Mesenchymal stem cell (in vitro differentiated cells and primary cell): ENCODE measurements at regions not wholly inside any gene's neighbourhood (a gene's known extent, or its start where the extent isn't known, plus 50 kb on each side); places are given as distances from the start of the nearest gene placed in this dataset.

ENCODE experiments used
- DNase-seq: peaks from one replicate; pipeline ENCODE4 v3.0.0-alpha.2; 2013
- H2AFZ ChIP-seq: one replicate; pipeline ENCODE4 v1.6.1; 2013; ENCODE audit warnings: low read depth, mild to moderate bottlenecking, control low read depth, inconsistent platforms, low read length, moderate library complexity
- H2AK5ac ChIP-seq: 2 replicates; pipeline ENCODE4 v1.6.1; 2013; ENCODE audit warnings: low read length, moderate library complexity, mild to moderate bottlenecking, inconsistent platforms; ENCODE audit not compliant: severe bottlenecking
- H2BK120ac ChIP-seq: one replicate; pipeline ENCODE4 v1.6.1; 2013; ENCODE audit warnings: low read depth, mild to moderate bottlenecking, inconsistent platforms, low read length, moderate library complexity
- H2BK12ac ChIP-seq, 2 experiments: one replicate each; pipeline ENCODE4 v1.6.1; 2013; ENCODE audit warnings: inconsistent platforms in 2 of 2, low read length in 2 of 2, mild to moderate bottlenecking in 2 of 2, moderate library complexity in 2 of 2, control low read depth in 1 of 2
- H2BK15ac ChIP-seq: one replicate; pipeline ENCODE4 v1.6.1; 2013; ENCODE audit warnings: mild to moderate bottlenecking, low read depth, inconsistent platforms; ENCODE audit not compliant: poor library complexity, severe bottlenecking
- H2BK5ac ChIP-seq: 2 replicates; pipeline ENCODE4 v1.6.1; 2013; ENCODE audit warnings: low read depth, mild to moderate bottlenecking, low read length, control low read depth, inconsistent platforms; ENCODE audit not compliant: poor library complexity, severe bottlenecking
- H3K14ac ChIP-seq, 2 experiments: one replicate each; pipeline ENCODE4 v1.6.1; 2013; ENCODE audit warnings: inconsistent platforms in 2 of 2, low read length in 2 of 2, control low read depth in 1 of 2, mild to moderate bottlenecking in 1 of 2, moderate library complexity in 1 of 2
- H3K18ac ChIP-seq, 2 experiments: one replicate each; pipeline ENCODE4 v1.6.1; 2013; ENCODE audit warnings: inconsistent platforms in 2 of 2, low read length in 2 of 2, control low read depth in 1 of 2, low read depth in 1 of 2, mild to moderate bottlenecking in 1 of 2
- H3K23ac ChIP-seq, 2 experiments: one replicate each; pipeline ENCODE4 v1.6.1; 2013; ENCODE audit warnings: inconsistent platforms in 2 of 2, low read length in 2 of 2, mild to moderate bottlenecking in 2 of 2, moderate library complexity in 2 of 2, control low read depth in 1 of 2
- H3K27ac ChIP-seq: 2 replicates; pipeline ENCODE4 v1.5.1; 2013; ENCODE audit warnings: mild to moderate bottlenecking, moderate library complexity, low read length, control low read depth, inconsistent platforms; ENCODE audit not compliant: poor library complexity, severe bottlenecking
- H3K27me3 ChIP-seq, 2 experiments: 2 replicates each; pipeline versions ENCODE4 v1.6.1 to v1.7.0; 2013; ENCODE audit warnings: low read length in 2 of 2, mild to moderate bottlenecking in 2 of 2, moderate library complexity in 2 of 2, control low read depth in 1 of 2, inconsistent platforms in 1 of 2; ENCODE audit not compliant: control insufficient read depth in 1 of 2, insufficient read depth in 1 of 2
- H3K36me3 ChIP-seq, 2 experiments: 2 replicates each; pipeline versions ENCODE4 v1.6.1 to v1.7.0; 2013; ENCODE audit warnings: low read length in 2 of 2, control low read depth in 1 of 2, inconsistent platforms in 1 of 2, low read depth in 1 of 2, mild to moderate bottlenecking in 1 of 2; ENCODE audit not compliant: insufficient read depth in 2 of 2, control insufficient read depth in 1 of 2
- H3K4ac ChIP-seq, 2 experiments: one replicate each; pipeline ENCODE4 v1.6.1; 2013; ENCODE audit warnings: inconsistent platforms in 2 of 2, low read length in 2 of 2, mild to moderate bottlenecking in 2 of 2, moderate library complexity in 2 of 2, control low read depth in 1 of 2, low read depth in 1 of 2
- H3K4me1 ChIP-seq: 2 replicates; pipeline ENCODE4 v1.6.1; 2013; ENCODE audit warnings: low read depth, low read length, control low read depth; ENCODE audit not compliant: control insufficient read depth, insufficient read depth
- H3K4me2 ChIP-seq: 2 replicates; pipeline ENCODE4 v1.6.1; 2013; ENCODE audit warnings: low read length, mild to moderate bottlenecking, inconsistent platforms; ENCODE audit not compliant: poor library complexity, severe bottlenecking
- H3K4me3 ChIP-seq, 2 experiments: 2 replicates each; pipeline versions ENCODE4 v1.5.1 to v1.7.0; 2013; ENCODE audit warnings: low read length in 2 of 2, mild to moderate bottlenecking in 2 of 2, control low read depth in 1 of 2, low read depth in 1 of 2; ENCODE audit not compliant: insufficient read depth in 1 of 2
- H3K79me1 ChIP-seq: replicated peaks from 2 replicates; pipeline ENCODE4 v1.6.1; 2013; ENCODE audit warnings: mild to moderate bottlenecking, control low read depth, low read length, inconsistent platforms; ENCODE audit not compliant: poor library complexity, severe bottlenecking
- H3K9ac ChIP-seq: 2 replicates; pipeline ENCODE4 v1.7.0; 2013; ENCODE audit warnings: mild to moderate bottlenecking, low read length, moderate library complexity
- H3K9me3 ChIP-seq: 2 replicates; pipeline ENCODE4 v1.7.0; 2013; ENCODE audit warnings: mild to moderate bottlenecking, low read length; ENCODE audit not compliant: control insufficient read depth
- H4K8ac ChIP-seq: one replicate; pipeline ENCODE4 v1.6.1; 2013; ENCODE audit warnings: inconsistent platforms, mild to moderate bottlenecking, low read length, moderate library complexity
- H4K91ac ChIP-seq: one replicate; pipeline ENCODE4 v1.6.1; 2013; ENCODE audit warnings: mild to moderate bottlenecking, low read length, inconsistent platforms
- WGBS: methylation state at CpG from one replicate; pipeline ENCODE4 v1.1.7; 2013; ENCODE audit warnings: mixed read lengths; 5-methylcytosine and 5-hydroxymethylcytosine counted together

GRCh38 chr20:52837378-52837777 lies 134.8 kb upstream of the TSHZ2 start:
- no peak overlapping the region for H3K14ac ChIP-seq
- H3K4me1 ChIP-seq, result no peaks in the 10 kb centered on the region
- H3K36me3 ChIP-seq, result no peaks in the 10 kb centered on the region
- H3K27me3 ChIP-seq, result no peaks in the 10 kb centered on the region
- WGBS, result 37% methylated on average over 4 of the region's 4 CpGs
- no peak overlapping the region for H2BK120ac ChIP-seq
- no peak overlapping the region for H3K18ac ChIP-seq
- no peak overlapping the region for H3K27ac ChIP-seq
- no peak overlapping the region for H2BK5ac ChIP-seq
- H4K8ac ChIP-seq, result no peak overlapping the region
- H2BK12ac ChIP-seq, result no peak overlapping the region
- H4K91ac ChIP-seq, result no peak overlapping the region
- H3K9ac ChIP-seq, result no peak overlapping the region
- no peak overlapping the region for H3K4me2 ChIP-seq
- H3K4me3 ChIP-seq, result no peak overlapping the region
- no peak overlapping the region for H2BK15ac ChIP-seq
- no peaks in the 10 kb centered on the region for H3K9me3 ChIP-seq
- no peak for DNase-seq
- no peak overlapping the region for H2AK5ac ChIP-seq
- H2AFZ ChIP-seq, result no peak overlapping the region
- no peak overlapping the region for H3K23ac ChIP-seq
- no peak overlapping the region for H3K4ac ChIP-seq
- no peaks in the 10 kb centered on the region for H3K79me1 ChIP-seq

DNA sequence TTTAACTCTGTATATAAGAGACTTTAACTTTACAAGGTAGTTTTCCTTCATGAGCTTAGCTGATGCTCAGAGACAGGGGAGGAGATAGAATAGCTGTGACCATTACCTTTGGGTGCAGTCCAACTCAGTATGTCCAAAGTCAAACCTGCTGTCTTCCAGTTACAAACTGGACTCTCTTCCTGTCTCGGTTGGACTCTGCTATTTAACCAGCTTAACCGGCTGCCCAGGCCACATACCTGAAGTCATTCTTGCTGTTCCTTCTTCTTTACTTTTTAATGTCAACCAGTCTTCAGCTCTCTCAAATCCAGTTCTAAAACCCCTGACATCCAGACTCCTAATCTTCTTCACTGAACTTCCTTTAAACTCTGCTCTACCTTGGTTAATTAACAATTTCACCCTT lies 138.3 kb upstream of the TSHZ2 start:
- Histone ChIP-seq H3K4me1 (no peaks in the 10 kb centered on the region), H3K4me3 (no peak overlapping the region), H3K79me1 (no peaks in the 10 kb centered on the region), H3K36me3 (no peaks in the 10 kb centered on the region), H3K4ac (no peak overlapping the region), H3K9ac (no peak overlapping the region), H3K27me3 (no peaks in the 10 kb centered on the region), H2AK5ac (no peak overlapping the region), H3K9me3 (peaks cover 7% of the 10 kb centered on the region), H4K91ac (no peak overlapping the region), H4K8ac (no peak overlapping the region), H2BK120ac (no peak overlapping the region), H2BK12ac (no peak overlapping the region), H2BK5ac (no peak overlapping the region), H3K27ac (no peak overlapping the region), H3K23ac (no peak overlapping the region), H2BK15ac (no peak overlapping the region), H3K18ac (no peak overlapping the region), H2AFZ (no peak overlapping the region), H3K14ac (no peak overlapping the region), H3K4me2 (no peak overlapping the region)
- no peak for DNase-seq
- 94% methylated on average over 2 of the region's 2 CpGs for WGBS

DNA sequence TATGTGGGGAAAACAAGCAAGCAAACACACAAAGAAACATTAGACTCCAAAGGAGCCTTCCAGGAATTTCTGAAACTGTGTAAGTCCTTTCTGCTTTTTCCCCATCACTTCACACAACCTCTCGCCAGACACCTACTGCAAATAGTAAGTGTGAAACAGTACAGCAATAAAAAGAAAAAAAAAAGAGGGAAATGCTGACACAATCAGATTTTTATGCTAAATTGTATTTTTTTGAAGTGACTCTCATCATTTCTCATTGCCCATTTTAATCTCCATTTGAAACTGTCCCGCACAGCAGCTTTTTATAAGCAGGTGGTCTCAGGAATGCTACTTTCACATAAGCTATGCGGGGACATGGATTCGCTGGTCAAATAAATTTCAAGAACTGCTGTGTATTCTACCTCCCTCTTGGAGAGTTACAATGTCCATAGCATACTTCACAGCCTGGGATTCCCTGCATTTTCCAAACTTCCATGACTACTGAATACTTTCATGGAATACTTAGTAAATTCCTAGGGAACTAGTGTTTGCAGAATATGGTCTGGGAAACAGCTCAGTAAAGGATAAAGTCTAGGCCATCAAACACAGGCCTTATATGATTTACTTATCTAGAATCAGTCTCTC lies 139.9 kb upstream of the TSHZ2 start:
- Histone ChIP-seq H3K14ac (no peak overlapping the region), H3K27me3 (no peaks in the 10 kb centered on the region), H2AFZ (no peak overlapping the region), H2BK15ac (no peak overlapping the region), H2BK12ac (no peak overlapping the region), H3K36me3 (no peaks in the 10 kb centered on the region), H2AK5ac (no peak overlapping the region), H3K4me1 (no peaks in the 10 kb centered on the region), H3K18ac (no peak overlapping the region), H3K4ac (no peak overlapping the region), H4K91ac (no peak overlapping the region), H2BK120ac (no peak overlapping the region), H3K27ac (no peak overlapping the region), H3K79me1 (no peaks in the 10 kb centered on the region), H3K4me3 (no peak overlapping the region), H3K9me3 (peaks cover 7% of the 10 kb centered on the region), H2BK5ac (no peak overlapping the region), H3K23ac (no peak overlapping the region), H3K9ac (no peak overlapping the region), H4K8ac (no peak overlapping the region), H3K4me2 (no peak overlapping the region)
- 99% methylated on average over 3 of the region's 4 CpGs for WGBS
- no peak for DNase-seq

DNA sequence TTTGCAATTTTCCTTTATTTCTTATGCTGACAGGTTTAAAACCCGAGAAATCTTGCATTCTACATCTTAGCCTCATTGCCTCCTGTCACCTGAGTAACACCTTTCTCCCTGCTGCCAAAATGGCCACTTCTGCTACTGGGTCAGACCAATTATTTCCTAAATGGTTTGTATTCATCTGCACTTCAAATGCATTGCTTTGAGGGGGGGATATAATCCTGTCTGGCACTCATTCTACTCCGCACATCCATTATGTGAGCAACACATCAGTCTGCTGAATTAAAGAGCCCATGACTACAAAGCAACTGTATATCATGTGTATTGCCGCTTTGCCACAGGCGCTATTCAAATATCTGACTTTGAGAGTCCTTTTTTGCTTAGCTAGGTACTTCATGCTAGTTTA lies 141.6 kb upstream of the TSHZ2 start:
- Histone ChIP-seq H3K27ac (no peak overlapping the region), H3K14ac (no peak overlapping the region), H4K8ac (no peak overlapping the region), H3K9me3 (peaks cover 13% of the 10 kb centered on the region), H3K4me2 (no peak overlapping the region), H3K79me1 (no peaks in the 10 kb centered on the region), H2BK120ac (no peak overlapping the region), H3K4me3 (no peak overlapping the region), H2BK15ac (no peak overlapping the region), H2AK5ac (no peak overlapping the region), H2BK12ac (no peak overlapping the region), H2BK5ac (no peak overlapping the region), H3K23ac (no peak overlapping the region), H3K18ac (no peak overlapping the region), H4K91ac (no peak overlapping the region), H3K4ac (no peak overlapping the region), H3K36me3 (no peaks in the 10 kb centered on the region), H3K4me1 (no peaks in the 10 kb centered on the region), H2AFZ (no peak overlapping the region), H3K27me3 (no peaks in the 10 kb centered on the region), H3K9ac (no peak overlapping the region)
- no peak for DNase-seq
- 87% methylated on average over 4 of the region's 4 CpGs for WGBS
